Esophagus muscularis mucosa (tissue), 4 donors: ENCODE measurements at regions not wholly inside any gene's neighbourhood (a gene's known extent, or its start where the extent isn't known, plus 50 kb on each side); places are given as distances from the start of the nearest gene placed in this dataset.
A peak's percentile ranks its signal among the peaks of the same experiment; 100 is the strongest.
"Not testable (repeated sequence)": the region's sequence is repeated elsewhere in the genome, so short reads cannot be mapped to it uniquely, and the experiment has no call there.

Experiments used
- DNase-seq: peaks from one replicate; pipeline ENCODE4 v3.0.0-alpha.2; 2017; ENCODE audit errors: extremely low spot score
- H3K27ac ChIP-seq, 4 donors: fragments of 200-600 bp; sonication (generic); replicated peaks in 1 of 4; 1 replicate in 3 of 4; 2 replicates in 1 of 4; pipeline ENCODE4 v1.5.1; 2016 to 2019; ENCODE audit warnings: mild to moderate bottlenecking in 1 of 4
- H3K27me3 ChIP-seq, 4 donors: fragments of 200-600 bp; sonication (generic); one replicate each; pipeline versions ENCODE4 v1.5.1 to v1.6.0; 2016 to 2019
- H3K36me3 ChIP-seq, 4 donors: fragments of 200-600 bp; sonication (generic); one replicate each; pipeline ENCODE4 v1.5.1; 2016 to 2019
- H3K4me1 ChIP-seq, 4 donors: fragments of 200-600 bp; sonication (generic); one replicate each; pipeline ENCODE4 v1.5.1; 2016 to 2019
- H3K4me3 ChIP-seq, 4 donors: fragments of 200-600 bp; sonication (generic); 1 replicate in 2 of 4; 2 replicates in 2 of 4; pipeline ENCODE4 v1.5.1; 2016 to 2019; ENCODE audit warnings: mild to moderate bottlenecking in 4 of 4, moderate library complexity in 1 of 4
- H3K9me3 ChIP-seq, 4 donors: fragments of 200-600 bp; sonication (generic); 1 replicate in 3 of 4; 2 replicates in 1 of 4; pipeline ENCODE4 v1.5.1; 2016 to 2019
- EP300 ChIP-seq: sonication (generic); formaldehyde crosslinking; IDR thresholded peaks from one replicate; pipeline ENCODE4 v1.6.1; 2017; ENCODE audit warnings: antibody characterized with exemption
- POLR2A ChIP-seq: fragments of 450-650 bp; IDR thresholded peaks from one replicate; pipeline ENCODE4 v1.6.1; 2017; ENCODE audit warnings: antibody characterized with exemption, moderate library complexity, mild to moderate bottlenecking, low read depth
- POLR2AphosphoS5 ChIP-seq, 2 donors: sonication (generic); formaldehyde crosslinking; IDR thresholded peaks; one replicate each; pipeline ENCODE4 v1.6.1; 2017; ENCODE audit warnings: antibody characterized with exemption in 2 of 2
- WGBS: methylation state at CpG from one replicate; pipeline ENCODE4 v1.1.5; 2018; 5-methylcytosine and 5-hydroxymethylcytosine counted together
- intact Hi-C: fragments of 100-400 bp; cut with DNase I; formaldehyde crosslinking; loops from one replicate; pipeline ENCODE4 v1.15.1; 2023
- TF ChIP-seq, protein P1 (sequence below), 3 experiments: fragments of 200-600 bp in 2 of 3; fragments of 450-650 bp in 1 of 3; sonication (generic) in 2 of 3; IDR thresholded peaks; one replicate each; pipeline ENCODE4 v1.5.1; 2017 to 2019; ENCODE audit warnings: antibody characterized with exemption in 3 of 3, mild to moderate bottlenecking in 2 of 3, moderate library complexity in 1 of 3

DNA sequence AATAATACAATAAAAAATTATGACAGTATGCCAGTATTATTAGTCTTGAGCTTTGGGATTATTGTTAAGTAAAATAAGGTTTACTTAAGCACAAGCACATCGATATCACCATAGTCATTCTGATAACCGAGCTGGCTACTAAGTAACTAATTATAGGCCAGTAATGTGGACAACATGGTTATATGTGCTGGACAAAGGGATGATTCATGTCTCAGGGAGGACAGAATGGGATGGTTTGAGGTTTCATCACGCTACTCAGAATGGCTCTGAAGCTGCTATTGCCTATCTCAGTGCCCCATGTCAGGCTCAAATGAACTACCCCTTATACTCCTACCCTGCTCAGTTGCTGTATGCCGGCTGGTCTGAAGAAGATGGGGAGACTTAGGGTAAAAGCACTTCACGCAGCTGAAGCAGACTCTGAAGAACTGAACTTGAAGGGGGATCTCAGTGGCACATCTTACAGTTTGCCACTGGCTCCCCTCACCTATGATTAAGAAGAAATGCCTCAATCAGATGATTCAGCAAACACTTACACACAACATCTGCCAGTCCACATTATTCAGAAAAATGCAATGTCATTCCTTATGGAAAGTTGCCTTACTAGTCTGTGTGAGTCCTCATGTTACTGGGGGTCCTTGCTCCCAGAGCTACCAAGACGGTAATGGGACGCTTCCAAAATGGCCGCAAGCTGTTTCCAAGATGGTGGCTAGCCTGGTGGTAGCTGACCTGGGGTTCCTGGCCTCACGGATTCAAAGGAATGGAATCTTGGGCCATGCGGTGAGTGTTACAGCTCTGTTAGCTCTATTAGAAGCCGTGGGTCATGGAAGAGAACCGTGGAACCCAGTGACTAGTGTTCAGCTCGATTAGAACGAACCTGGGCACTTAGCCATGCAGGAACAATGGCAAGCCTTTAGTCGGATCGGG is 1098.6 kb downstream of the TAF11L14 start:
- intact Hi-C loops: no loop called here
- Histone ChIP-seq H3K27ac (no peak overlapping the region), H3K4me1 (no peaks in the 10 kb centered on the region), H3K9me3 (no peaks in the 10 kb centered on the region), H3K4me3 (no peak overlapping the region), H3K36me3 (no peaks in the 10 kb centered on the region), H3K27me3 (no peaks in the 10 kb centered on the region)
- 93% methylated on average over 16 of the region's 16 CpGs for WGBS
- DNase-seq: no peak
- TF ChIP-seq EP300 (no peak), POLR2AphosphoS5 (IDR thresholded peaks at IDR 0.05) (no peak), POLR2A (no peak)
- TF ChIP-seq, protein P1, sequence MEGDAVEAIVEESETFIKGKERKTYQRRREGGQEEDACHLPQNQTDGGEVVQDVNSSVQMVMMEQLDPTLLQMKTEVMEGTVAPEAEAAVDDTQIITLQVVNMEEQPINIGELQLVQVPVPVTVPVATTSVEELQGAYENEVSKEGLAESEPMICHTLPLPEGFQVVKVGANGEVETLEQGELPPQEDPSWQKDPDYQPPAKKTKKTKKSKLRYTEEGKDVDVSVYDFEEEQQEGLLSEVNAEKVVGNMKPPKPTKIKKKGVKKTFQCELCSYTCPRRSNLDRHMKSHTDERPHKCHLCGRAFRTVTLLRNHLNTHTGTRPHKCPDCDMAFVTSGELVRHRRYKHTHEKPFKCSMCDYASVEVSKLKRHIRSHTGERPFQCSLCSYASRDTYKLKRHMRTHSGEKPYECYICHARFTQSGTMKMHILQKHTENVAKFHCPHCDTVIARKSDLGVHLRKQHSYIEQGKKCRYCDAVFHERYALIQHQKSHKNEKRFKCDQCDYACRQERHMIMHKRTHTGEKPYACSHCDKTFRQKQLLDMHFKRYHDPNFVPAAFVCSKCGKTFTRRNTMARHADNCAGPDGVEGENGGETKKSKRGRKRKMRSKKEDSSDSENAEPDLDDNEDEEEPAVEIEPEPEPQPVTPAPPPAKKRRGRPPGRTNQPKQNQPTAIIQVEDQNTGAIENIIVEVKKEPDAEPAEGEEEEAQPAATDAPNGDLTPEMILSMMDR (IDR thresholded peaks at IDR 0.05): no peak

DNA sequence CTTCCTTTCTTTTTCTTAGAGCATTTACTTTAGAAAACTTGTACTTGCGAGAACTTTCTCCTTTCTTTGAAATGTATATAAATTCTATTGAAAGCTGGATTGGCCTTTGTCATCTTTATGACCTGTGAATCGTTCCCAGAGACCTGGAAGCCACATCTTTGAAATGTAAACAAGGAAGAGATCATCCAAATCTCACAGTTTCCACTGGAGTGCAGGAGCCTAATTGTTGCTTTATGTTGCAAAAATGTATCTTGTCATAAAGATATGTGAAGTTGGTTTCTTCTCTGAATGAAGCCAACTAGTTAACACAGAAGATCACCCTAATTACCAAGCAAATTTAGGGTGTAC is 1101.8 kb downstream of the TAF11L14 start:
- 56% methylated on average over 2 of the region's 2 CpGs for WGBS
- DNase-seq: no peak
- Histone ChIP-seq H3K9me3 (no peaks in the 10 kb centered on the region), H3K36me3 (no peaks in the 10 kb centered on the region), H3K27ac (no peak overlapping the region), H3K4me3 (no peak overlapping the region), H3K27me3 (no peaks in the 10 kb centered on the region), H3K4me1 (no peaks in the 10 kb centered on the region)
- intact Hi-C loops: no loop called here
- TF ChIP-seq EP300 (no peak), POLR2A (no peak), POLR2AphosphoS5 (IDR thresholded peaks at IDR 0.05) (no peak)
- TF ChIP-seq, protein P1 (IDR thresholded peaks at IDR 0.05): no peak

DNA sequence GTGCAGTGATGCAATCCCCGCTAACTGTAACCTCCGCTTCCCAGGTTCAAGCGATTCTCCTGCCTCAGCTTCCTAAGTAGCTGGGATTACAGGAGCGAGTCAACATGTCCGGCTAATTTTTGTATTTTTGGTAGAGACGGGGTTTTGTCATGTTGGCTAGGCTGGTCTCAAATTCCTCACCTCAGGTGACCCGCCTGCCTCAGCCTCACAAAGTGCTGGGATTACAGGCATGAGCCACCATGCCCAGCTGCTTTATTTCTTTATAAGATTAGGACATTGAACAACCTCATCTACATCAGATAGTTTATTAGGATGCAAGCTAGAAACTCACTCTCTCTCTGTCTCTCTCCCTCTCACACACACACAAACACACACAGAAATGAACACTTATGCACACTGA is 1102.5 kb downstream of the TAF11L14 start:
- H3K9me3 ChIP-seq, DNase-seq, H3K4me1 ChIP-seq, H3K36me3 ChIP-seq, H3K27ac ChIP-seq, intact Hi-C loops, H3K4me3 ChIP-seq, H3K27me3 ChIP-seq: not testable (repeated sequence)
- WGBS: 84% methylated on average over 7 of the region's 7 CpGs

DNA sequence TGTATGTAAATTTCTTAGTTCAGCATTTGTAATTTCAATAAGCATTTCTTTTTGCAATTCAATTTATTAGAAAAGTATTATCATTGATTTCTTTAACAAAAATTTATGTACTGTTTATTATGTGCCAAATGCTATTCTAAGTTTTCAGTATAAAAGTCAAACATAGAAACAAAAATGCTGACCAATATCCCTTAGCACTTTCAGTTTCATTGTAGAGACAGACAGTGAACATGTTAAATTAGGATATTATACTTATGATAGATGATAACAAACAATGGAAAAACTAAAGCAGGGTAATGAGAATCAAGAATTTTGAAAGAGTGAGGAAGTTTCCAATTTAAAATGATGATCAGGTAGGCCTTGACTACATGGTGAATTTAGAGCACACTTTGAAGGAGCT is 1106.0 kb downstream of the TAF11L14 start:
- no peak overlapping the region for H3K27ac ChIP-seq
- no peaks in the 10 kb centered on the region for H3K4me1 ChIP-seq
- TF ChIP-seq EP300 (no peak), POLR2A (no peak)
- TF ChIP-seq, protein P1 (IDR thresholded peaks at IDR 0.05): no peak
- no peaks in the 10 kb centered on the region for H3K9me3 ChIP-seq
- no peak overlapping the region for H3K4me3 ChIP-seq
- no peaks in the 10 kb centered on the region for H3K36me3 ChIP-seq
- intact Hi-C loops: no loop called here
- no peak for DNase-seq
- H3K27me3 ChIP-seq: no peaks in the 10 kb centered on the region

DNA sequence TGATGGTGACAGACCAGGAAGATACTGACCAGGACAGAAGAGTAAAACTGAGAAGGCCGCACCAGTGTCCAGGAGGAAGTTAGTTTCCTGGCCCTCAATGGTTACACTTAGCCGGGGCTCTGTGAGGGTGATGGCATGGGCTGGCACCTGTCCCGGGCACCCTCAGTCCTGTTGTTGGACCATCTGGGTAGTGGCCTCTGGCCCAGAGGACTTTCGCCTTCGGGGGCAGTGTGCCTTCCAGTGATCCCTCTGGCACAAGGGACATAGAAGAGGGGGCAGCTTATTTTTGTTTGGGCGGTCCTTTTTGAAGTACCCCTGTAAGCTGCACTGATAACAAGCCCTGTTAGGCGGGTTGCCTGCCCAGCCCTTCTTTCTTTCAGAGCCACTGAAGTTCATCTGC is 1108.6 kb downstream of the TAF11L14 start:
- WGBS: 91% methylated on average over 6 of the region's 7 CpGs
- TF ChIP-seq EP300 (no peak), POLR2A (no peak), POLR2AphosphoS5 (IDR thresholded peaks at IDR 0.05) (no peak)
- TF ChIP-seq, protein P1 (IDR thresholded peaks at IDR 0.05): no peak
- Histone ChIP-seq H3K36me3 (no peaks in the 10 kb centered on the region), H3K27ac (no peak overlapping the region), H3K4me3 (no peak overlapping the region), H3K9me3 (no peaks in the 10 kb centered on the region), H3K4me1 (no peaks in the 10 kb centered on the region), H3K27me3 (no peaks in the 10 kb centered on the region)
- intact Hi-C loops: no loop called here
- DNase-seq: peak; percentile 37
